H1 (cell line): ENCODE measurements at regions not wholly inside any gene's neighbourhood (a gene's known extent, or its start where the extent isn't known, plus 50 kb on each side); places are given as distances from the start of the nearest gene placed in this dataset.

Source experiments
- CTCF ChIP-seq, 3 experiments: IDR thresholded peaks; 1 replicate in 2 of 3; 2 replicates in 1 of 3; pipeline versions ENCODE4 v1.5.1 to v1.6.1; 2011; ENCODE audit warnings: low read length in 3 of 3, mild to moderate bottlenecking in 3 of 3, inconsistent platforms in 2 of 3, low read depth in 1 of 3, moderate library complexity in 1 of 3; ENCODE audit not compliant: insufficient read depth in 1 of 3; ENCODE audit errors: control extremely low read depth in 1 of 3
- EZH2 ChIP-seq: fragments of 200-600 bp; sonication (generic); IDR thresholded peaks from 2 replicates; pipeline ENCODE4 v1.7.1; 2012; ENCODE audit warnings: low read depth, mild to moderate bottlenecking, moderate library complexity, low read length, inconsistent platforms; ENCODE audit not compliant: severe bottlenecking
- FOSL1 ChIP-seq: IDR thresholded peaks from 2 replicates; pipeline ENCODE4 v1.6.1; 2011; ENCODE audit warnings: mild to moderate bottlenecking, low read depth, low read length, moderate library complexity; ENCODE audit not compliant: insufficient read depth
- POLR2A ChIP-seq, 2 experiments: IDR thresholded peaks; 1 replicate in 1 of 2; 2 replicates in 1 of 2; pipeline ENCODE4 v1.6.1; 2011; ENCODE audit warnings: low read depth in 2 of 2, low read length in 2 of 2, mild to moderate bottlenecking in 2 of 2; ENCODE audit errors: control extremely low read depth in 1 of 2
- POLR2AphosphoS5 ChIP-seq: IDR thresholded peaks from 2 replicates; pipeline ENCODE4 v1.6.1; 2011; ENCODE audit warnings: low read depth, low read length
- RAD21 ChIP-seq, 2 experiments: IDR thresholded peaks in 1 of 2; conservative IDR thresholded peaks in 1 of 2; 2 replicates each; pipeline ENCODE4 v1.6.1; 2011; ENCODE audit warnings: low read depth in 2 of 2, low read length in 2 of 2, improper control_type of control experiment in 1 of 2, inconsistent platforms in 1 of 2, mild to moderate bottlenecking in 1 of 2, moderate library complexity in 1 of 2
- TAF1 ChIP-seq: IDR thresholded peaks from 2 replicates; pipeline ENCODE4 v1.6.1; 2011; ENCODE audit warnings: mild to moderate bottlenecking, low read depth, low read length
- TEAD4 ChIP-seq: IDR thresholded peaks from 2 replicates; pipeline ENCODE4 v1.6.1; 2012; ENCODE audit warnings: low read depth, low read length, inconsistent platforms, mixed read lengths
- TF ChIP-seq, protein P1 (sequence below): IDR thresholded peaks from 2 replicates; pipeline ENCODE4 v1.6.1; 2012; ENCODE audit warnings: low read length, inconsistent platforms

DNA sequence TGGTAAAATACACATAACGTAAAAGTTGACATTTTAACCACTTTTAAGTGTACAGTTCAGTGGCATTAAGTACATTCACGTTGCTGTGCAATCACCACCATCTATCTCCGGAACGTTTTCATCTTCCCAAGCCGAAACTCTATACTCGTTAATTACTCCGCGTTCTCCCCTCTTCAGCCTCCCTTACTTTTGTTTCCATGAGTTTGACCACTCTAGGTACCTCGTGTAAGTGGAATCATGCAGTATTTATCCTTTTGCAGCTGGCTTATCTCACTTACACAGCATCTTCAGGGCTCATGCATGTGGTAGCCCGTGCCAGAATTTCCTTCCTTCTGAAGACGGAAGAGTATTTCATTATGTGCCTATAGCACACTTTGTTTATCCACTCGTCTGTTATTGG lies 225.2 kb downstream of the SLC4A3 start:
- no peak for TF ChIP-seq FOSL1
- no peak for TF ChIP-seq POLR2A (IDR thresholded peaks at IDR 0.05; ENCODE audit: control extremely low read depth in 1 of 2, low read depth in 2 of 2, low read length in 2 of 2)
- no peak for TF ChIP-seq CTCF (IDR thresholded peaks at IDR 0.05; ENCODE audit: control extremely low read depth in 1 of 3, insufficient read depth in 1 of 3, low read depth in 1 of 3, low read length in 3 of 3)
- no peak for TF ChIP-seq TEAD4
- TF ChIP-seq POLR2AphosphoS5, result no peak
- no peak for TF ChIP-seq EZH2
- no peak for TF ChIP-seq RAD21 (IDR thresholded peaks at IDR 0.05 in 1 of 2, conservative IDR thresholded peaks at IDR 0.05 in 1 of 2; ENCODE audit: low read depth in 2 of 2, low read length in 2 of 2)
- no peak for TF ChIP-seq TAF1
- TF ChIP-seq, protein P1, sequence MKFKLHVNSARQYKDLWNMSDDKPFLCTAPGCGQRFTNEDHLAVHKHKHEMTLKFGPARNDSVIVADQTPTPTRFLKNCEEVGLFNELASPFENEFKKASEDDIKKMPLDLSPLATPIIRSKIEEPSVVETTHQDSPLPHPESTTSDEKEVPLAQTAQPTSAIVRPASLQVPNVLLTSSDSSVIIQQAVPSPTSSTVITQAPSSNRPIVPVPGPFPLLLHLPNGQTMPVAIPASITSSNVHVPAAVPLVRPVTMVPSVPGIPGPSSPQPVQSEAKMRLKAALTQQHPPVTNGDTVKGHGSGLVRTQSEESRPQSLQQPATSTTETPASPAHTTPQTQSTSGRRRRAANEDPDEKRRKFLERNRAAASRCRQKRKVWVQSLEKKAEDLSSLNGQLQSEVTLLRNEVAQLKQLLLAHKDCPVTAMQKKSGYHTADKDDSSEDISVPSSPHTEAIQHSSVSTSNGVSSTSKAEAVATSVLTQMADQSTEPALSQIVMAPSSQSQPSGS, result no peak
